ENCODE measurements at regions not wholly inside any gene's neighbourhood (a gene's known extent, or its start where the extent isn't known, plus 50 kb on each side); places are given as distances from the start of the nearest gene placed in this dataset.

GRCh38 chr6:50467931-50468330 is 245.4 kb upstream of the TFAP2D start:
- intact Hi-C loops (cut with DNase I; ENCODE audit: low total_unique reads) = no loop called here
- Histone ChIP-seq H3K27ac (no peak overlapping the region), H3K9me3 (no peaks in the 10 kb centered on the region), H3K27me3 (no peaks in the 10 kb centered on the region), H3K36me3 (no peaks in the 10 kb centered on the region), H3K4me1 (no peaks in the 10 kb centered on the region), H3K4me3 (no peak overlapping the region)
- WGBS, 2 donors (ENCODE audit: low coverage in 1 of 2) = 75 to 81% methylated on average over 4 of the region's 4 CpGs
- in situ Hi-C loops (cut with MboI; ENCODE audit: low pct_ligation_motif_present in 1 of 4, low pct_unique_long_range_greater_than_20kb in 1 of 4, low sequenced_read_pairs in 3 of 4) = no loop called here
- TF ChIP-seq EP300 (IDR thresholded peaks at IDR 0.05; ENCODE audit: low read depth) (no peak), POLR2AphosphoS5 (IDR thresholded peaks at IDR 0.05) (no peak), CTCF (IDR thresholded peaks at IDR 0.05) (no peak), POLR2A (IDR thresholded peaks at IDR 0.05) (no peak)
- DNase-seq = no peak

GRCh38 chr6:50471041-50471440 is 242.3 kb upstream of the TFAP2D start:
- H3K4me1 ChIP-seq = no peaks in the 10 kb centered on the region
- H3K27me3 ChIP-seq = no peaks in the 10 kb centered on the region
- H3K36me3 ChIP-seq = no peaks in the 10 kb centered on the region
- no peak overlapping the region for H3K4me3 ChIP-seq
- TF ChIP-seq POLR2A (IDR thresholded peaks at IDR 0.05) (no peak), POLR2AphosphoS5 (IDR thresholded peaks at IDR 0.05) (no peak), CTCF (IDR thresholded peaks at IDR 0.05) (no peak), EP300 (IDR thresholded peaks at IDR 0.05; ENCODE audit: low read depth) (no peak)
- intact Hi-C loops (cut with DNase I; ENCODE audit: low total_unique reads) = no loop called here
- no peaks in the 10 kb centered on the region for H3K9me3 ChIP-seq
- H3K27ac ChIP-seq = no peak overlapping the region
- DNase-seq = no peak
- in situ Hi-C loops (cut with MboI; ENCODE audit: low pct_ligation_motif_present in 1 of 4, low pct_unique_long_range_greater_than_20kb in 1 of 4, low sequenced_read_pairs in 3 of 4) = no loop called here
- 69 to 85% methylated on average over 8 of the region's 8 CpGs for WGBS, 2 donors (ENCODE audit: low coverage in 1 of 2)

- no peak for DNase-seq
- H3K27me3 ChIP-seq = no peaks in the 10 kb centered on the region
- TF ChIP-seq POLR2AphosphoS5 (IDR thresholded peaks at IDR 0.05) = no peak
- TF ChIP-seq EP300 (IDR thresholded peaks at IDR 0.05; ENCODE audit: low read depth) = no peak
- no peak for TF ChIP-seq CTCF (IDR thresholded peaks at IDR 0.05)
- TF ChIP-seq POLR2A (IDR thresholded peaks at IDR 0.05) = no peak
- H3K9me3 ChIP-seq = no peaks in the 10 kb centered on the region
- H3K4me1 ChIP-seq = no peaks in the 10 kb centered on the region
- in situ Hi-C loops (cut with MboI; ENCODE audit: low pct_ligation_motif_present in 1 of 4, low pct_unique_long_range_greater_than_20kb in 1 of 4, low sequenced_read_pairs in 3 of 4) (no loop called here), intact Hi-C loops (cut with DNase I; ENCODE audit: low total_unique reads) (no loop called here)
- no peaks in the 10 kb centered on the region for H3K36me3 ChIP-seq
- H3K4me3 ChIP-seq = no peak overlapping the region
- H3K27ac ChIP-seq = no peak overlapping the region
Observed at GRCh38 chr6:50510361-50510760, 203.0 kb upstream of the TFAP2D start.

GRCh38 chr6:50520326-50521266 is 192.7 kb upstream of the TFAP2D start:
- H3K9me3 ChIP-seq = no peaks in the 10 kb centered on the region
- H3K4me1 ChIP-seq = no peaks in the 10 kb centered on the region
- no peak overlapping the region for H3K27ac ChIP-seq
- H3K4me3 ChIP-seq = no peak overlapping the region
- intact Hi-C loops (cut with DNase I; ENCODE audit: low total_unique reads) (no loop called here), in situ Hi-C loops (cut with MboI; ENCODE audit: low pct_ligation_motif_present in 1 of 4, low pct_unique_long_range_greater_than_20kb in 1 of 4, low sequenced_read_pairs in 3 of 4) (no loop called here)
- no peaks in the 10 kb centered on the region for H3K36me3 ChIP-seq
- 38 to 44% methylated on average over 1 to 3 of the region's 3 CpGs for WGBS, 2 donors (ENCODE audit: low coverage in 1 of 2)
- no peak for DNase-seq
- H3K27me3 ChIP-seq = no peaks in the 10 kb centered on the region
- TF ChIP-seq POLR2A (IDR thresholded peaks at IDR 0.05) (no peak), EP300 (IDR thresholded peaks at IDR 0.05; ENCODE audit: low read depth) (no peak)

- no peaks in the 10 kb centered on the region for H3K27me3 ChIP-seq
- no peaks in the 10 kb centered on the region for H3K36me3 ChIP-seq
- DNase-seq = no peak
- TF ChIP-seq POLR2AphosphoS5 (IDR thresholded peaks at IDR 0.05) (no peak), CTCF (IDR thresholded peaks at IDR 0.05) (no peak), EP300 (IDR thresholded peaks at IDR 0.05; ENCODE audit: low read depth) (no peak), POLR2A (IDR thresholded peaks at IDR 0.05) (no peak)
- H3K27ac ChIP-seq = no peak overlapping the region
- no peaks in the 10 kb centered on the region for H3K4me1 ChIP-seq
- H3K4me3 ChIP-seq = no peak overlapping the region
- in situ Hi-C loops (cut with MboI; ENCODE audit: low pct_ligation_motif_present in 1 of 4, low pct_unique_long_range_greater_than_20kb in 1 of 4, low sequenced_read_pairs in 3 of 4) (no loop called here), intact Hi-C loops (cut with DNase I; ENCODE audit: low total_unique reads) (no loop called here)
- no peaks in the 10 kb centered on the region for H3K9me3 ChIP-seq
Observed at GRCh38 chr6:50524341-50524740, 189.0 kb upstream of the TFAP2D start.
